ENCODE measurements at regions not wholly inside any gene's neighbourhood (a gene's known extent, or its start where the extent isn't known, plus 50 kb on each side); places are given as distances from the start of the nearest gene placed in this dataset.

DNA sequence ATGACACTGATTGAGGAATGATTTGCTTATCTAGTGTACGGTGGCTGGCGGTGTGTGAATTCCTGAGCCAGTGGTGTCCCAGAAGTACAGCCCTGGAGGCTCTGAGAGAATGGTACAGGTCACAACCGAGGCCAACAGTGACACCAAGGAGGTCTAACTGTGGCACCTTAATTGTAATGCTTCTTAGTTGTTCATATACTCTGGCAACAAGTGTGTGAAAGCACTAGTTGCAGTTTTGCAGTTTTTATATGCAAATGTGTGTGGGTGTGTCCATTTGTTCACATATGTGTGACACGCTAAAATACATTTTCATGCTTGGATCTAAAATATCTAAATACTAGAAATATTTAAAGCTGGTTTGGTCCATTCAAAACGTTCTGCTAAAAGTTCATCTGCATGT lies 185.3 kb upstream of the FMN2 start:
- H3K79me2 ChIP-seq (ENCODE audit: control insufficient read depth, insufficient read depth, low read length, poor library complexity) = no peaks in the 10 kb centered on the region
- no peaks in the 10 kb centered on the region for H3K79me1 ChIP-seq (ENCODE audit: low read length)
- no peaks in the 10 kb centered on the region for H3K4me1 ChIP-seq (ENCODE audit: control insufficient read depth in 1 of 2, insufficient read depth in 2 of 2, low read length in 2 of 2)
- no peak overlapping the region for H3K27ac ChIP-seq (ENCODE audit: low read depth, low read length)
- H2AFZ ChIP-seq (ENCODE audit: insufficient read depth, low read length, poor library complexity) = no peak overlapping the region
- no peak overlapping the region for H4K91ac ChIP-seq (ENCODE audit: low read depth, low read length)
- H3K23ac ChIP-seq (ENCODE audit: low read length) = no peak overlapping the region
- no peak overlapping the region for H3K4me3 ChIP-seq (ENCODE audit: low read depth, low read length)
- no CpG with 5 or more reads among the region's 5 CpGs for WGBS (ENCODE audit: extremely low coverage, insufficient coverage, insufficient read length)
- no peaks in the 10 kb centered on the region for H3K36me3 ChIP-seq (ENCODE audit: control insufficient read depth in 1 of 2, insufficient read depth in 2 of 2, low read length in 2 of 2)
- H3K27me3 ChIP-seq (ENCODE audit: insufficient read depth, low read length) = no peaks in the 10 kb centered on the region
- H4K12ac ChIP-seq (ENCODE audit: low read depth, low read length) = no peak overlapping the region
- DNase-seq = no peak
- peaks cover 3% of the 10 kb centered on the region for H3K9me3 ChIP-seq (ENCODE audit: insufficient read depth, low read depth, low read length)
- no peak overlapping the region for H3K18ac ChIP-seq (ENCODE audit: low read length)
- H3K4ac ChIP-seq (ENCODE audit: low read depth, low read length) = no peak overlapping the region
- no peak overlapping the region for H2AK5ac ChIP-seq (ENCODE audit: low read length)
- no peak overlapping the region for H2BK12ac ChIP-seq (ENCODE audit: low read length)
- no peak overlapping the region for H3K4me2 ChIP-seq (ENCODE audit: low read length)
- H2BK5ac ChIP-seq (ENCODE audit: low read depth, low read length, poor library complexity) = no peak overlapping the region
- no peak overlapping the region for H3K14ac ChIP-seq (ENCODE audit: low read length)
- H2BK120ac ChIP-seq (ENCODE audit: insufficient read depth, low read length, poor library complexity) = no peak overlapping the region
- no peak overlapping the region for H3K9ac ChIP-seq (ENCODE audit: low read length)
- no peak overlapping the region for H4K8ac ChIP-seq (ENCODE audit: low read depth, low read length)

DNA sequence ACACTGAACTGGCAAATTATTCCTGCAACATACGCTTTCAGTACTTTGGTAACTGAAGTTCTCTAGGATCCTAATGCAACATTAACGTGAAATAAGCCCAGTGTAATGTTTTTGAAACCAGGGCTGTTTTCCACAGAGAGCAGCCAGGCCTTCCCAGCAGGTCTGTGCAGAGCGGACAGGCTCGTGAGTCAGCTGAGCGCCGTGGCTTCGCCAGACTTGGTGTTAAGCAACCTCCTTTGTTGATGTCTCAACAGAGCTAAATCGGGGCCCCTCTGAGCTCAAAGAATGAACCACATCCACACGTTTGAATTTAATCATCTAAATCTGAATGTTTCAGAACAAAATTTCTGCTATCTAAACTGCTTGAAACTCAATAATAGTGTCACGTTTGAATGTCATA lies 181.8 kb upstream of the FMN2 start:
- H3K79me1 ChIP-seq (ENCODE audit: low read length) = no peaks in the 10 kb centered on the region
- H3K79me2 ChIP-seq (ENCODE audit: control insufficient read depth, insufficient read depth, low read length, poor library complexity) = no peaks in the 10 kb centered on the region
- H3K23ac ChIP-seq (ENCODE audit: low read length) = no peak overlapping the region
- WGBS (ENCODE audit: extremely low coverage, insufficient coverage, insufficient read length) = no CpG with 5 or more reads among the region's 10 CpGs
- H2AK5ac ChIP-seq (ENCODE audit: low read length) = no peak overlapping the region
- H2BK120ac ChIP-seq (ENCODE audit: insufficient read depth, low read length, poor library complexity) = no peak overlapping the region
- no peak overlapping the region for H3K14ac ChIP-seq (ENCODE audit: low read length)
- H3K4me2 ChIP-seq (ENCODE audit: low read length) = no peak overlapping the region
- H3K4me1 ChIP-seq (ENCODE audit: control insufficient read depth in 1 of 2, insufficient read depth in 2 of 2, low read length in 2 of 2) = no peaks in the 10 kb centered on the region
- peak; percentile 36 to 50 for DNase-seq
- H3K18ac ChIP-seq (ENCODE audit: low read length) = no peak overlapping the region
- no peak overlapping the region for H2BK12ac ChIP-seq (ENCODE audit: low read length)
- H4K8ac ChIP-seq (ENCODE audit: low read depth, low read length) = no peak overlapping the region
- H3K4ac ChIP-seq (ENCODE audit: low read depth, low read length) = no peak overlapping the region
- no peak overlapping the region for H3K27ac ChIP-seq (ENCODE audit: low read depth, low read length)
- peaks cover 3% of the 10 kb centered on the region for H3K9me3 ChIP-seq (ENCODE audit: insufficient read depth, low read depth, low read length)
- no peak overlapping the region for H4K12ac ChIP-seq (ENCODE audit: low read depth, low read length)
- no peaks in the 10 kb centered on the region for H3K27me3 ChIP-seq (ENCODE audit: insufficient read depth, low read length)
- H2BK5ac ChIP-seq (ENCODE audit: low read depth, low read length, poor library complexity) = no peak overlapping the region
- no peaks in the 10 kb centered on the region for H3K36me3 ChIP-seq (ENCODE audit: control insufficient read depth in 1 of 2, insufficient read depth in 2 of 2, low read length in 2 of 2)
- no peak overlapping the region for H4K91ac ChIP-seq (ENCODE audit: low read depth, low read length)
- no peak overlapping the region for H3K9ac ChIP-seq (ENCODE audit: low read length)
- H2AFZ ChIP-seq (ENCODE audit: insufficient read depth, low read length, poor library complexity) = no peak overlapping the region
- no peak overlapping the region for H3K4me3 ChIP-seq (ENCODE audit: low read depth, low read length)

DNA sequence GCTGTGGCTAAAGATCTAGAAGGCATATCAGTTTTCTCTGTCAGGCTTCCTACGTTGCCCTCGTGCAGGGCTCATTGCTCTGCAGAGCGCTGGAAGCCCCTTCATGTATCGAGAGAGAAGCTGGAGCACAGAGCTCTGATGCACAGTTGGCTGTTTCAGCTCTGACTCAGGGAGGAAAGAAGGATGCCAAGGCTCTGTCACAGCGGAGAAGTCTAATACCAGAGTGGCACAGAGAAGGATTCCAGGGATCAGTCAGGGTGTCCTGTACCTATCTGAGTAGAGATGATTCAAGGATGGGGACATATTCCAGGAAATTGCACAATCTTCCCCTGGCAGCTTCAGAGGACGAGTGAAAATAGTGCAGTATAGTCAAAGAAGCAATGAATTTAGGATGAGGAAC lies 179.2 kb upstream of the FMN2 start:
- Histone ChIP-seq H3K27me3 (ENCODE audit: insufficient read depth, low read length) (no peaks in the 10 kb centered on the region), H3K18ac (ENCODE audit: low read length) (no peak overlapping the region), H3K36me3 (ENCODE audit: control insufficient read depth in 1 of 2, insufficient read depth in 2 of 2, low read length in 2 of 2) (no peaks in the 10 kb centered on the region), H3K14ac (ENCODE audit: low read length) (no peak overlapping the region), H3K4ac (ENCODE audit: low read depth, low read length) (no peak overlapping the region), H3K4me2 (ENCODE audit: low read length) (no peak overlapping the region), H4K12ac (ENCODE audit: low read depth, low read length) (no peak overlapping the region), H3K9me3 (ENCODE audit: insufficient read depth, low read depth, low read length) (peaks cover 2% of the 10 kb centered on the region), H2AFZ (ENCODE audit: insufficient read depth, low read length, poor library complexity) (no peak overlapping the region), H2BK5ac (ENCODE audit: low read depth, low read length, poor library complexity) (no peak overlapping the region), H3K4me3 (ENCODE audit: low read depth, low read length) (no peak overlapping the region), H3K79me1 (ENCODE audit: low read length) (no peaks in the 10 kb centered on the region), H3K79me2 (ENCODE audit: control insufficient read depth, insufficient read depth, low read length, poor library complexity) (no peaks in the 10 kb centered on the region), H3K23ac (ENCODE audit: low read length) (no peak overlapping the region), H3K4me1 (ENCODE audit: control insufficient read depth in 1 of 2, insufficient read depth in 2 of 2, low read length in 2 of 2) (no peaks in the 10 kb centered on the region), H3K27ac (ENCODE audit: low read depth, low read length) (no peak overlapping the region), H4K91ac (ENCODE audit: low read depth, low read length) (no peak overlapping the region), H2AK5ac (ENCODE audit: low read length) (no peak overlapping the region), H3K9ac (ENCODE audit: low read length) (no peak overlapping the region), H4K8ac (ENCODE audit: low read depth, low read length) (no peak overlapping the region), H2BK120ac (ENCODE audit: insufficient read depth, low read length, poor library complexity) (no peak overlapping the region), H2BK12ac (ENCODE audit: low read length) (no peak overlapping the region)
- DNase-seq = peak in 1 of 2 donors; percentile 16
- no CpG with 5 or more reads among the region's 6 CpGs for WGBS (ENCODE audit: extremely low coverage, insufficient coverage, insufficient read length)

DNA sequence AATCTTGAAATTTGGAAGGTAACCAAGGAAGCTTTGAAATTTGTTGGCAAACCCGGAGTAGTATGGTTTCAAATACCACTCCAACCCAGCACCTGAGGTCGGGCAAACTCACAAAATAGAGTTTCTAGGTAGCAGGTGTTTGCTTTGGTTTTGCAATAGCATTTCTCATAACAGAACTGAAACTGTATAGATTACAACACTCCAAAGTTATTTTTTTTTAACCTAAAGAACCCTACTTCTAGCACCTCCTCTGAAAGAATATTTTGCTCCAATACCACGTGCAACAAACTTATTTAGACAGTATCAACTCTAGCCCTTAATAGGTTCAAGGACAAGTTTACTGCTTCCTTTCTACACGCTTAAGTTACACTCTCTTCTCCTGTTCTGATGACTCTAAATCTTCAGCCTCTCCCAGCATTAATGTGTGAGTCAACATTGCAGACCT lies 178.5 kb upstream of the FMN2 start:
- no peak overlapping the region for H3K23ac ChIP-seq (ENCODE audit: low read length)

More for the DNA sequence above, 178.5 kb upstream of the FMN2 start:
- WGBS (ENCODE audit: extremely low coverage, insufficient coverage, insufficient read length) = no CpG with 5 or more reads among the region's 4 CpGs
- H3K9me3 ChIP-seq (ENCODE audit: insufficient read depth, low read depth, low read length) = no peaks in the 10 kb centered on the region
- no peak overlapping the region for H3K4me2 ChIP-seq (ENCODE audit: low read length)
- H3K9ac ChIP-seq (ENCODE audit: low read length) = no peak overlapping the region
- H2AK5ac ChIP-seq (ENCODE audit: low read length) = no peak overlapping the region
- no peak overlapping the region for H3K18ac ChIP-seq (ENCODE audit: low read length)
- no peaks in the 10 kb centered on the region for H3K36me3 ChIP-seq (ENCODE audit: control insufficient read depth in 1 of 2, insufficient read depth in 2 of 2, low read length in 2 of 2)
- no peak overlapping the region for H2AFZ ChIP-seq (ENCODE audit: insufficient read depth, low read length, poor library complexity)
- no peak overlapping the region for H3K4ac ChIP-seq (ENCODE audit: low read depth, low read length)
- no peaks in the 10 kb centered on the region for H3K27me3 ChIP-seq (ENCODE audit: insufficient read depth, low read length)
- no peak overlapping the region for H2BK12ac ChIP-seq (ENCODE audit: low read length)
- no peak overlapping the region for H4K91ac ChIP-seq (ENCODE audit: low read depth, low read length)
- no peak overlapping the region for H3K4me3 ChIP-seq (ENCODE audit: low read depth, low read length)
- no peak overlapping the region for H2BK120ac ChIP-seq (ENCODE audit: insufficient read depth, low read length, poor library complexity)
- no peaks in the 10 kb centered on the region for H3K4me1 ChIP-seq (ENCODE audit: control insufficient read depth in 1 of 2, insufficient read depth in 2 of 2, low read length in 2 of 2)
- no peaks in the 10 kb centered on the region for H3K79me1 ChIP-seq (ENCODE audit: low read length)
- no peak overlapping the region for H4K12ac ChIP-seq (ENCODE audit: low read depth, low read length)
- no peak for DNase-seq
- H3K79me2 ChIP-seq (ENCODE audit: control insufficient read depth, insufficient read depth, low read length, poor library complexity) = no peaks in the 10 kb centered on the region
- H3K27ac ChIP-seq (ENCODE audit: low read depth, low read length) = no peak overlapping the region
- H3K14ac ChIP-seq (ENCODE audit: low read length) = no peak overlapping the region
- no peak overlapping the region for H4K8ac ChIP-seq (ENCODE audit: low read depth, low read length)
- no peak overlapping the region for H2BK5ac ChIP-seq (ENCODE audit: low read depth, low read length, poor library complexity)

Measured in trophoblast cell (in vitro differentiated cells and primary cell).